ENCODE measurements at regions not wholly inside any gene's neighbourhood (a gene's known extent, or its start where the extent isn't known, plus 50 kb on each side); places are given as distances from the start of the nearest gene placed in this dataset.

GRCh38 chr20:60558486-60558885 lies 600.3 kb downstream of the CDH26 start:
- TF ChIP-seq, protein P1, sequence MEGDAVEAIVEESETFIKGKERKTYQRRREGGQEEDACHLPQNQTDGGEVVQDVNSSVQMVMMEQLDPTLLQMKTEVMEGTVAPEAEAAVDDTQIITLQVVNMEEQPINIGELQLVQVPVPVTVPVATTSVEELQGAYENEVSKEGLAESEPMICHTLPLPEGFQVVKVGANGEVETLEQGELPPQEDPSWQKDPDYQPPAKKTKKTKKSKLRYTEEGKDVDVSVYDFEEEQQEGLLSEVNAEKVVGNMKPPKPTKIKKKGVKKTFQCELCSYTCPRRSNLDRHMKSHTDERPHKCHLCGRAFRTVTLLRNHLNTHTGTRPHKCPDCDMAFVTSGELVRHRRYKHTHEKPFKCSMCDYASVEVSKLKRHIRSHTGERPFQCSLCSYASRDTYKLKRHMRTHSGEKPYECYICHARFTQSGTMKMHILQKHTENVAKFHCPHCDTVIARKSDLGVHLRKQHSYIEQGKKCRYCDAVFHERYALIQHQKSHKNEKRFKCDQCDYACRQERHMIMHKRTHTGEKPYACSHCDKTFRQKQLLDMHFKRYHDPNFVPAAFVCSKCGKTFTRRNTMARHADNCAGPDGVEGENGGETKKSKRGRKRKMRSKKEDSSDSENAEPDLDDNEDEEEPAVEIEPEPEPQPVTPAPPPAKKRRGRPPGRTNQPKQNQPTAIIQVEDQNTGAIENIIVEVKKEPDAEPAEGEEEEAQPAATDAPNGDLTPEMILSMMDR (IDR thresholded peaks at IDR 0.05; ENCODE audit: low read length) = no peak
- TF ChIP-seq EZH2 (optimal IDR thresholded peaks at IDR 0.05; ENCODE audit: low read depth, low read length) = no peak
